ENCODE measurements at regions not wholly inside any gene's neighbourhood (a gene's known extent, or its start where the extent isn't known, plus 50 kb on each side); places are given as distances from the start of the nearest gene placed in this dataset.

- TF ChIP-seq CTCF (IDR thresholded peaks at IDR 0.05) (no peak), POLR2A (IDR thresholded peaks at IDR 0.05) (no peak)
These were observed 146.8 kb upstream of the SPEF2 start for GRCh38 chr5:35470866-35471265.

All from Peyer's patch (tissue), 4 donors.